ENCODE measurements at regions not wholly inside any gene's neighbourhood (a gene's known extent, or its start where the extent isn't known, plus 50 kb on each side); places are given as distances from the start of the nearest gene placed in this dataset.

DNA sequence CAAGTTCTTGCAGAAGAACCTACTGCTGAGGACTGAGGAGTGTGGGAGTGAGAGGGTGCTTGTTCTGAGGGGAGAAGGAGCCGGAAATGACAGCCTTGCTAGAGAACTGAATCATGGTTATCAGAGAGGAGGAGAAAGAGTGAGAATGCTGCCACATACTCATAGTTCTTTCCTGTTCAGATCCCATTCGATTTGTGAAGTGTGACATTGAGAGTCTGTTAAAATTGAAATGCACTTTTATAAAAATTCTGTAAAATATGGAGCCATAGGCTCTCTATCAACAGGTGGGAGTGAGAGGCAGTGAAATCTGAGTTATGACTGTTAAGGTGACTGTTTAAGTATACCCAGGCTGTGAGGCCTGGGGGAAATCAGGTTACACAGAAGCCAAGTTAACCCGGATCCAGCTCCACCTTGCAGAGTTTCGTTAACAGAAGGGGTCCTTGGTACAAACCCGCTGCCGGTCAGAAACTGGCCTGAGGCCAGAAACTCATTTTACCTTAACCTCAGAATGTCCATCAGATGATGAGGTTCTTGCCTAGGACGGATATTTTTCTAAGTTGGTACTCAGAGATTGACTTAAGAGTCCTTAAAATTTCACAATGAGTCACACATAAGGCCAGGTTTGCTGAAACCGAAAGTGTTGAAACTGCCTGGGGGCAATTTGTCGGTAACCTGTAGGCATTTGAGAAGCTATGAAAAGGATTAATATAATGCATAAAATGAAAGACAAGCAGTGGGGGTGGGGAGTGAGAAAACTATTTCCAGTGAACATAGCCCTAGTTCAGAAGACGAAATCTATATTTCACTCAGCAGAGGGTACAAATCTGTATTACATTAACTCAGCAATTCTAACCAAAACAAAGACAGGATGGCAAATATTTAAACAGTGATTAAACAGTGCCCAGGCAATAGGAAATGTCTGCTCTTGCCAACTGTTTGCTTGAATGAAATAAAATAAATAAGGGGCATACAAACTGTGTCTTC lies 350.5 kb downstream of the KCNRG start:
- DNase-seq: peak; percentile 71

GRCh38 chr13:50366488-50367174 lies 351.4 kb downstream of the KCNRG start:
- DNase-seq: peak; percentile 54

GRCh38 chr13:50369646-50370045 lies 354.4 kb downstream of the KCNRG start:
- DNase-seq: no peak

DNA sequence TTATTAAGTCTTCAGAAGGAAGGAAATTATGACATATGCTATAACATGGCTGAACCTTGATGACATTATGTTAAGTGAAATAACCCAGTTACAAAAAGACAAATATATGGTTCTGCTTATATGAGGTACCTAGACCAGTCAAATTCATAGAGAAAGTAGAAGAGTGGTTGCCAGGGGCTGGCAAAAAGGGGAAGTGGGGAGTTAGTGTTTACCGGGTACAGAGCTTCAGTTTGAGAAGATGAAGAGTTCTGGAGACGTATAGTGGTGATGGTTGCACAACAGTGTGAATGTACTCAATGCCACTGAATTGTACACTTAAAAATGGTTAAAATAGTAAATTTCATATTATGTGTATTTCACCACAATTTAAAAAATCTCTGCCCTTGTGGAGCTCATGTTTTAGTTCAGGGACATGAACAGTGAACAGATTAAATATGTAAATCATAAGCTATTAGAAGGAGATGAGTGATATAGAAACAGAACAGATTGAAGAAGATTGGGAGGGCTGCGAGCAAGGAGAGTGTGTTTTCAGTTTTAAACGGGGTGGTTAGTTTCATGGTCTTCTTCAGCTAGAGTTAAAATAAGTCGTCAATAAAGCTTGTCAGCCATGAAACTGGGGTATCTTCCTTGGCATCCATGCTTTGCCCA lies 355.2 kb downstream of the KCNRG start:
- peak; percentile 24 for DNase-seq

- DNase-seq: no peak
Measured at GRCh38 chr13:50374517-50374916, 359.3 kb downstream of the KCNRG start.

GRCh38 chr13:50375792-50376191 lies 360.5 kb downstream of the KCNRG start:
- DNase-seq: no peak

DNA sequence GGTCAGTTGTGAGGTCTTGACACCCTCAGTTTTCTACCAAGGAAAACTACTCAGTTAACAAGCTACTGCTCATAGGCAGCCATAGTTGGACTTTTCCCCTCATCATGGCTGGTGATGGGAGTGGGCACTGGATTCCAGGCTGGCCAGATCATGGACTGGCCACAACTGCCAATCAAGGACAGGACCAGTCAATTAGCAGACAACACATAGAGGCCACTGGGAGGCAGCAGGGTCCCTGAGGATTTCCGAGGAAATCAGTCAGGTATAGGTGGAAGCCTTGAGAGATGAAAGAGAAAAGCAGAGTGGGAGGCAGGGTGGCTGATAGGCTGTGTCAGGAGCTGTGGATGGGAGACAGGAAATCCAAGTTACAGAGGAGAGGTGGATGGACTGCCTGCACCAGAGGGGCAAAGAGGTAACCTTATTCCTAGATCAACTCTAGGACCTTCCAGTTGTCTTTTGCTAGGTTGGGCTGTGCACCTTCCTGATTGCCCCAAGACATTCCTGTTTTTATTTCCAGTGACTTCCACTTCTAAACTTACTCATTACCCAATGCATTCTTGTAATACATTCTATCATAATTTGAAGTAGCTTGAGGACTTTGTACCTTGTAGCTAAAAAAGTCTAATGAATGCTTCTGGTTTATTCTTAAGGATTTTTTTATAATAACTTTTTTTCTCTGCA lies 361.8 kb downstream of the KCNRG start:
- no peak for DNase-seq

GRCh38 chr13:50377726-50378270 lies 362.6 kb downstream of the KCNRG start:
- no peak for DNase-seq

- no peak for DNase-seq
Measured at GRCh38 chr13:50378509-50379044, 363.3 kb downstream of the KCNRG start.

- no peak for DNase-seq
Measured at GRCh38 chr13:50379584-50379983, 364.3 kb downstream of the KCNRG start.

- no peak for DNase-seq
Measured at GRCh38 chr13:50380905-50381304, 365.7 kb downstream of the KCNRG start.

DNA sequence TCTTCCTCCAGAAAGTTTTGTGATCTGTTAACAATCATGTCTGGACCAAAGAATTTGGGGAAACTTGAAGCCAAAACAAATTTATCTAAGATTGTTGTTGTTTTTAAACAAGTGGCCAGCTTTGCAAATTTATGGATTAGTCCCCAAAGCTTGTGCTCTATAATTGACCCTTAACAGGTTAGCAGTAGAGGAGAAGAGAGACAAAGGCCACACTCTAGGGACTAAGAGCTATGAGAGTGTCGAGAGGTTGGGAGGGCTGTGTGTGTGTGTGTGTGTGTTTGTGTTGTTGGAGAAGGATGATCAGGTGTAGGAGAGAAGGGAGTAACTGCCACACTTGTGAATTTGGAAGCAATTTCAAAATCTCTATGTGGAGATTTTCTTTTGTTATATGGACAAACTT lies 367.3 kb downstream of the KCNRG start:
- no peak for DNase-seq

GRCh38 chr13:50382951-50383350 lies 367.7 kb downstream of the KCNRG start:
- DNase-seq: no peak

DNA sequence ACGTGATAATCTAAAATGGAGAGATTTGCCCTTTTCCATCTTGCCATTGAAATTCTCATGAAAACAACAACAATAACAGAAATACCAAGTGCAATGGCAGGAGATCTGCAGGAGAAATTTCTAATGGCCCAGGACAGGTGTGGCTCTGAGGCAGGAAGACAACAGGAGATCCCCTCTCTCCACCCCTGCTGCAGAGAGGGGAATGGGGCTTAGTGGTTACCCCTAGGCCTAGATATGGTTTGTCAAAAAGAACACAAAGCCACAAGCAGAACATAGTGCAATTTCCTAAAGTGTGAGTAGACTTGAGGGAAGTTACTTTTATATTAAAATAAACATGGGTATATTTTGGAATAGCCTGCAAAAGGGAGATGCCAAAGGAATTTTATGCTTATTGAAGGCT lies 369.5 kb downstream of the KCNRG start:
- DNase-seq: peak; percentile 14

DNA sequence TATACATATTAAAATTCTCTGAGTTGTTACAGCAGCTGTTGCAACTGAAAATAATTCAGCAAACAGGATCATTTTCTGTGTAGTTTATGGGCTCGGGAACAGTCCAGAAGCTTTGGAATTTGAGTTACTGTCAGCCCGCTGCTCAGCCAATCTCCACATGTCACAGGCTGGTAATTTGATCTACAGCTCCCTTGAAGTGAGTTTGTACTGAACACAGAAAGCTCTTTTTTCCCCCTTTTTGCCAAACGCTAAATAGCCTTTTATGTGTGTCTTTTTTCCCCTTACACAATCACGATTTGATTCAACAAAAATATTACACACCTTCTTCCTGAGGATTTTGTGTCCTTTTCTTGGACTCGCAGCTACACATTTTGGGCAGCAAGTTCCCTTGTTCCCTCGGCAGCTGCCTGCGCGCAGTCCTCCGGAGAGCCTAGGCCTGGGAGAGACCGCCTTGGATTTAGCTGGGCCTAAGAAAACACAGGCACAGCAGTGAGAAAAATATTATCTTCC lies 371.4 kb downstream of the KCNRG start:
- DNase-seq: no peak

DNA sequence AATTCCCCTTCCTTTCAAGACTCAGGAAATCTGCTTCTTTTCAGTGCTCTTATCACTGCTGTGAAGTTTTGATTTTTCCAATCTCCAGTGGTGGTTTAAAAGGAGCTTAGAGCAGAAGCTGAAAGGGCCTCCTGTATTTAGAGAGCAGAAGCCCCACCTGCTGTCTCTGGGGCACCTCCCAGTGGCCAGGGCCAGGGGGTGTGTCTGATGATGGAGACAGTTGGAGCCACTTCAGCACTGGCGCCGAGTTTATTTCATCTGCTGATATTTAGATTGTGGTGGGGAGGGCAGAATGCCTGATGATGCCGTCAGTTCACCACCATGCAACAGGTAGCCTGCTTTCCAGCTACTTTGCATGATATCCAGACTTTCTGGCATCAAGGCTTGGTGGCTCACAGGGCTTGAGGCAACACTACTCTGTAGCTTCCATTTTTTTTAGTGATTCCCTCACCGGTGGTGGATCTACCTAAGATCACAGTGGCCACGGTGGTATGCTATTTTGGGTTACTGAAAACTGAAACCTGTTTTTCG lies 371.9 kb downstream of the KCNRG start:
- DNase-seq: peak; percentile 53

DNA sequence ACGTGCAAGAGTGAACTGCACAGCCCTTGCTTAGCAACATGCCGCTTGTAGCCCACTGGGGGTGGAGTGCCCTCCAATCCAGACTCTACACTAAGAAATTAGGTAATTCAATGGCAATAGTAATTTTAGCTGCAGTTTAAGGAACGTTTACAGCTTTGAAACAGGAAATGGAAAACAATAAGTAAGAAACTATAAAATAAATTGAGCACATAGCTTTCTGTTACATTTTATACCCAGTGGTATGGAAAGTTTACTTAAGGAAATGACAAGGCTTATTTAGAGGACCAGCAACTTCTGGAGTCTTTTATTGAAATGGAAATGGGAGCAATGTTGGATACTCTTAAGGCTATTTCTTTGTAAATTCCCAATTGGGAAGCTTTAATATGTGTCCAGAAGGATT lies 373.2 kb downstream of the KCNRG start:
- no peak for DNase-seq

DNA sequence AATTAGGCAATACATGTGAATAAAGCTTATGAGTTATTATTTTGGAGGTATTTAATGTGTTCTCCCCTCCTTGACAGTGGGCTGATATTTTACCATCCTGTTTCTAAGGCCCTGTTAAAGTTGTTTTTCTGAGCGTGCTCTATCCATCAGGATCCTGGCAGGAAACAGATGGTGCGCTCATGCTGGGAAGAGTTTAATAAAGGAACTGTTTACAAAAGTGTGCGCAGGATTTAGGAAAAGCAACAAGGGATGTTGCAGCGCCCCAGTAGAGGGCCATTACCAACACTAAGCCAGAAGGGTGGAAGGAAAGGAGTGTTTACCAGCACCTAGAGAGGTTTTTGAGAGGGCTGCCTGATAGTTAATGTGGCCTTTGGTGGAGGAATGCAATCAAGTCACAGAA lies 374.5 kb downstream of the KCNRG start:
- no peak for DNase-seq

GRCh38 chr13:50390503-50391248 lies 375.4 kb downstream of the KCNRG start:
- DNase-seq: no peak

DNA sequence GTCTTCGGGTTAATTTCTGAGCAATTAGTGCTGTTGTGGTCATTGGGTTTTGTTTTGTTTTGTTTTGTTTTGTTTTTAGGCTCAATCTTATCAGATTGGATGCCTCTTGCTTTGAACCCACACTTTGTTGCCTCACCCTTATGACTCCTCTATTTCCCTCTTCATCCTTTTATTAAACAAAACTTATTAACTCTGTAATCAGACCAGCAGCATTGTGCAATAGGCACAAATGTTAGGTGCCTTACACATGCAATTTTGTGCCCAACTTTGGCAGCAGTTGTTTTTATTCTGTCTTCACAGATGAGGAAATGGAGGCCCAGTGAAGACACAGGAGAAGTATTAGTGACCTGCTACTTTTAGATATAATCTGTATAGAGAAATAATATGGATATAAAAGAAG lies 377.7 kb downstream of the KCNRG start:
- DNase-seq: no peak

- no peak for DNase-seq
Measured at GRCh38 chr13:50393628-50394027, 378.4 kb downstream of the KCNRG start.
